MM.1S (cell line): ENCODE measurements at regions not wholly inside any gene's neighbourhood (a gene's known extent, or its start where the extent isn't known, plus 50 kb on each side); places are given as distances from the start of the nearest gene placed in this dataset.

ENCODE experiments used
- DNase-seq: peaks from one replicate; pipeline ENCODE4 v3.0.0-alpha.2; 2015
- H2AFZ ChIP-seq: fragments of 300-600 bp; sonication (generic); 2 replicates; pipeline ENCODE4 v1.6.0; 2016; ENCODE audit warnings: antibody characterized with exemption, low read length
- H3F3A ChIP-seq: fragments of 300-600 bp; sonication (generic); 2 replicates; pipeline ENCODE4 v1.6.1; 2016; ENCODE audit warnings: mild to moderate bottlenecking, antibody characterized with exemption, low read length, moderate library complexity, mixed read lengths; ENCODE audit not compliant: insufficient read depth
- H3K27ac ChIP-seq: fragments of 300-600 bp; sonication (generic); 2 replicates; pipeline ENCODE4 v1.5.1; 2016; ENCODE audit warnings: mild to moderate bottlenecking, low read length
- H3K27me3 ChIP-seq: fragments of 300-600 bp; sonication (generic); replicated peaks from 2 replicates; pipeline ENCODE4 v1.6.0; 2016; ENCODE audit warnings: low read length; ENCODE audit not compliant: insufficient read depth
- H3K36me3 ChIP-seq: fragments of 300-600 bp; sonication (generic); replicated peaks from 2 replicates; pipeline ENCODE4 v1.6.1; 2016; ENCODE audit warnings: mild to moderate bottlenecking, low read length, mixed read lengths; ENCODE audit not compliant: insufficient read depth
- H3K4me1 ChIP-seq: fragments of 300-600 bp; sonication (generic); 2 replicates; pipeline ENCODE4 v1.6.1; 2016; ENCODE audit warnings: low read length, mixed read lengths
- H3K4me2 ChIP-seq: fragments of 300-600 bp; sonication (generic); 2 replicates; pipeline ENCODE4 v1.6.0; 2016; ENCODE audit warnings: low read depth, low read length
- H3K4me3 ChIP-seq: fragments of 300-600 bp; sonication (generic); 2 replicates; pipeline ENCODE4 v1.5.1; 2016; ENCODE audit warnings: low read length, mixed read lengths
- H3K79me2 ChIP-seq: fragments of 300-600 bp; sonication (generic); 2 replicates; pipeline ENCODE4 v1.6.1; 2016; ENCODE audit warnings: mixed run types, low read length, mixed read lengths
- H3K9ac ChIP-seq: fragments of 300-600 bp; sonication (generic); 2 replicates; pipeline ENCODE4 v1.6.1; 2016; ENCODE audit warnings: low read length, mixed read lengths
- H3K9me2 ChIP-seq: fragments of 300-600 bp; sonication (generic); replicated peaks from 2 replicates; pipeline ENCODE4 v1.6.1; 2016; ENCODE audit warnings: mild to moderate bottlenecking, low read length, mixed read lengths; ENCODE audit not compliant: insufficient read depth
- H3K9me3 ChIP-seq: fragments of 300-600 bp; sonication (generic); replicated peaks from 2 replicates; pipeline ENCODE4 v1.6.1; 2016; ENCODE audit warnings: mild to moderate bottlenecking, low read length, mixed read lengths; ENCODE audit not compliant: insufficient read depth
- H4K20me1 ChIP-seq: fragments of 300-600 bp; sonication (generic); 2 replicates; pipeline ENCODE4 v1.6.1; 2016; ENCODE audit warnings: mild to moderate bottlenecking, low read length, moderate library complexity, mixed read lengths; ENCODE audit not compliant: insufficient read depth
- EZH2 ChIP-seq: fragments of 300-600 bp; sonication (generic); optimal IDR thresholded peaks from 2 replicates; pipeline ENCODE3; 2017; ENCODE audit warnings: low read depth, mild to moderate bottlenecking, antibody characterized with exemption, low read length, mixed read lengths
- EZH2phosphoT487 ChIP-seq: fragments of 300-600 bp; sonication (generic); IDR thresholded peaks from 2 replicates; pipeline ENCODE4 v1.6.1; 2018; ENCODE audit warnings: antibody characterized with exemption, low read length
- TF ChIP-seq, protein P1 (sequence below): fragments of 300-600 bp; sonication (generic); IDR thresholded peaks from 2 replicates; pipeline ENCODE4 v1.5.1; 2016; ENCODE audit warnings: antibody characterized with exemption, low read length, mixed read lengths

DNA sequence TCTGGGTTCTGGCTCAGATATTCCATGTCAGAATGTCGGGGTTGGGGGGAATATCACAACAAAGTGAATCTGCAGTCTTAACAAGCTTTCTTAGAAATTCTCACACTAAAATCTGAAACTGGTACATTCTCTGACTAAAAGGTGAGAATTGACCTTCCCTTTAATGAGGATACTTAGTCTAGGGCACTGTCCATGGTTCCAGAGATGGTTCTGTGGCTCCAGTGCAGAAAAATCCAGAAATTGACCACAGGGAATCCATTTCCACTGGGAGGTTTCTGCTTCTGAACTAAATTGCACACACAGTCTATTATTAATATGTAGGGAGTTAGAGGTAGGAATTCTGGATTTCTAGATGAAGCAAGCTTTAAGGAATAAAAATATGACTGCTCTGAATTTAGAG, 171.6 kb upstream of the OBI1 start:
- no peaks in the 10 kb centered on the region for H3K4me1 ChIP-seq
- H2AFZ ChIP-seq: no peak overlapping the region
- no peak for TF ChIP-seq EZH2phosphoT487
- no peak for TF ChIP-seq EZH2
- TF ChIP-seq, protein P1, sequence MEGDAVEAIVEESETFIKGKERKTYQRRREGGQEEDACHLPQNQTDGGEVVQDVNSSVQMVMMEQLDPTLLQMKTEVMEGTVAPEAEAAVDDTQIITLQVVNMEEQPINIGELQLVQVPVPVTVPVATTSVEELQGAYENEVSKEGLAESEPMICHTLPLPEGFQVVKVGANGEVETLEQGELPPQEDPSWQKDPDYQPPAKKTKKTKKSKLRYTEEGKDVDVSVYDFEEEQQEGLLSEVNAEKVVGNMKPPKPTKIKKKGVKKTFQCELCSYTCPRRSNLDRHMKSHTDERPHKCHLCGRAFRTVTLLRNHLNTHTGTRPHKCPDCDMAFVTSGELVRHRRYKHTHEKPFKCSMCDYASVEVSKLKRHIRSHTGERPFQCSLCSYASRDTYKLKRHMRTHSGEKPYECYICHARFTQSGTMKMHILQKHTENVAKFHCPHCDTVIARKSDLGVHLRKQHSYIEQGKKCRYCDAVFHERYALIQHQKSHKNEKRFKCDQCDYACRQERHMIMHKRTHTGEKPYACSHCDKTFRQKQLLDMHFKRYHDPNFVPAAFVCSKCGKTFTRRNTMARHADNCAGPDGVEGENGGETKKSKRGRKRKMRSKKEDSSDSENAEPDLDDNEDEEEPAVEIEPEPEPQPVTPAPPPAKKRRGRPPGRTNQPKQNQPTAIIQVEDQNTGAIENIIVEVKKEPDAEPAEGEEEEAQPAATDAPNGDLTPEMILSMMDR: no peak
- H3K27ac ChIP-seq: no peak overlapping the region
- no peaks in the 10 kb centered on the region for H3F3A ChIP-seq
- H3K79me2 ChIP-seq: no peaks in the 10 kb centered on the region
- no peak overlapping the region for H3K4me3 ChIP-seq
- H3K36me3 ChIP-seq: no peaks in the 10 kb centered on the region
- no peaks in the 10 kb centered on the region for H3K9me2 ChIP-seq
- no peaks in the 10 kb centered on the region for H3K27me3 ChIP-seq
- DNase-seq: no peak
- H4K20me1 ChIP-seq: no peaks in the 10 kb centered on the region
- no peak overlapping the region for H3K4me2 ChIP-seq
- no peak overlapping the region for H3K9ac ChIP-seq
- no peaks in the 10 kb centered on the region for H3K9me3 ChIP-seq

DNA sequence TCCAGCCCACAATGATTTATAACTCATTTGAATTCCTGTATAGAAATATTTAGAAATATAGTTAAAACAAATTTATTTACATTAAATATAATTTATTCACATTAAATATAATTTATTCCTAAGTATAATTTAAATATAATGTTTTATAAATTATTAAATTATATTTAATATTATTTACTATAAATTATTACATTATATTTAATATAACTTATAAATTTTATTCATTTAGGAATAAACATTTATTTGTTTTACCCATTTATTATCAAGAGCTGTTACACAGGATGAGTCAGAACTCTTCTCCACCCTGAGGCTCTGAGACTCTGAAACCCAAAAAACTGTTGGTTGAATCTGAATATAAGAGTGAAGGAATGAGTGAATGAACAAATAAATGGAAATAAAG, 170.9 kb upstream of the OBI1 start:
- Histone ChIP-seq H3K4me3 (no peak overlapping the region), H3F3A (no peaks in the 10 kb centered on the region), H4K20me1 (no peaks in the 10 kb centered on the region), H3K36me3 (no peaks in the 10 kb centered on the region), H3K27ac (no peak overlapping the region), H3K4me1 (no peaks in the 10 kb centered on the region), H3K9ac (no peak overlapping the region), H3K9me3 (no peaks in the 10 kb centered on the region), H3K79me2 (no peaks in the 10 kb centered on the region), H3K9me2 (no peaks in the 10 kb centered on the region), H3K27me3 (no peaks in the 10 kb centered on the region), H2AFZ (no peak overlapping the region), H3K4me2 (no peak overlapping the region)
- no peak for DNase-seq
- TF ChIP-seq EZH2phosphoT487: no peak
- TF ChIP-seq EZH2: no peak
- TF ChIP-seq, protein P1: no peak

DNA sequence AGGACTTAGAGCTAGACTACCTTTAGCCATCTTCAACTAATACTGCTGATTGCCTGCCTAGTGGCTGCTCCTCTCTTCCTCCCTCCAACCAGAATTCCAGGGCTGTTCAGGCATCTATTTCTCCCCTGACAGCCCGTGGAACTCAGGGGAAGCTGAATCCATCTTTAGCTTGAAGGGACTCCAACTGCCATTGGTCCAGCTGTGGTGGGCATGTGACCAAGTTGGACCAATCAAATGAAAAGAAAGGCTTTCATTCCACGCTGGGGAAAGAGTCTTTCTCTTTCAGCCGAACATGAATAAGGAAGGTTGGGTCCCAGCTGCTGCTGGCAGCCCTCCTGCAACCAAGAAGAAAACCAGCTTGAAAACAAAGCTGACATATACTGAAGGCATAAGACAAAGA, 168.5 kb upstream of the OBI1 start:
- H3K27ac ChIP-seq: no peak overlapping the region
- no peaks in the 10 kb centered on the region for H3F3A ChIP-seq
- no peak overlapping the region for H2AFZ ChIP-seq
- no peaks in the 10 kb centered on the region for H3K4me1 ChIP-seq
- H3K27me3 ChIP-seq: no peaks in the 10 kb centered on the region
- no peaks in the 10 kb centered on the region for H3K79me2 ChIP-seq
- H3K4me2 ChIP-seq: no peak overlapping the region
- TF ChIP-seq EZH2phosphoT487 (no peak), EZH2 (no peak)
- TF ChIP-seq, protein P1: no peak
- no peaks in the 10 kb centered on the region for H4K20me1 ChIP-seq
- no peaks in the 10 kb centered on the region for H3K9me2 ChIP-seq
- no peaks in the 10 kb centered on the region for H3K9me3 ChIP-seq
- H3K4me3 ChIP-seq: no peak overlapping the region
- H3K36me3 ChIP-seq: no peaks in the 10 kb centered on the region
- no peak overlapping the region for H3K9ac ChIP-seq
- DNase-seq: no peak
